ENCODE measurements at regions not wholly inside any gene's neighbourhood (a gene's known extent, or its start where the extent isn't known, plus 50 kb on each side); places are given as distances from the start of the nearest gene placed in this dataset.

- Histone ChIP-seq H3K9me3 (ENCODE audit: control insufficient read depth in 2 of 3, insufficient read depth in 1 of 3, low read length in 3 of 3) (no peaks in the 10 kb centered on the region), H3K4me1 (ENCODE audit: control insufficient read depth in 2 of 3, insufficient read depth in 2 of 3, low read depth in 1 of 3, low read length in 3 of 3) (no peaks in the 10 kb centered on the region), H3K9ac (ENCODE audit: low read length in 3 of 3) (no peak overlapping the region), H3K27ac (ENCODE audit: low read depth in 2 of 2, low read length in 2 of 2) (no peak overlapping the region), H3K36me3 (ENCODE audit: control insufficient read depth in 2 of 3, insufficient read depth in 3 of 3, low read length in 3 of 3) (no peaks in the 10 kb centered on the region), H3K27me3 (ENCODE audit: control insufficient read depth, insufficient read depth, low read length) (no peaks in the 10 kb centered on the region), H3K4me3 (ENCODE audit: low read length in 3 of 3) (no peak overlapping the region)
- no peak for FAIRE-seq
- TF ChIP-seq, protein P1, sequence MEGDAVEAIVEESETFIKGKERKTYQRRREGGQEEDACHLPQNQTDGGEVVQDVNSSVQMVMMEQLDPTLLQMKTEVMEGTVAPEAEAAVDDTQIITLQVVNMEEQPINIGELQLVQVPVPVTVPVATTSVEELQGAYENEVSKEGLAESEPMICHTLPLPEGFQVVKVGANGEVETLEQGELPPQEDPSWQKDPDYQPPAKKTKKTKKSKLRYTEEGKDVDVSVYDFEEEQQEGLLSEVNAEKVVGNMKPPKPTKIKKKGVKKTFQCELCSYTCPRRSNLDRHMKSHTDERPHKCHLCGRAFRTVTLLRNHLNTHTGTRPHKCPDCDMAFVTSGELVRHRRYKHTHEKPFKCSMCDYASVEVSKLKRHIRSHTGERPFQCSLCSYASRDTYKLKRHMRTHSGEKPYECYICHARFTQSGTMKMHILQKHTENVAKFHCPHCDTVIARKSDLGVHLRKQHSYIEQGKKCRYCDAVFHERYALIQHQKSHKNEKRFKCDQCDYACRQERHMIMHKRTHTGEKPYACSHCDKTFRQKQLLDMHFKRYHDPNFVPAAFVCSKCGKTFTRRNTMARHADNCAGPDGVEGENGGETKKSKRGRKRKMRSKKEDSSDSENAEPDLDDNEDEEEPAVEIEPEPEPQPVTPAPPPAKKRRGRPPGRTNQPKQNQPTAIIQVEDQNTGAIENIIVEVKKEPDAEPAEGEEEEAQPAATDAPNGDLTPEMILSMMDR (IDR thresholded peaks at IDR 0.05; ENCODE audit: borderline replicate concordance, extremely low read depth, insufficient read depth) = no peak
- DNase-seq = no peak
- intact Hi-C loops (cut with DNase I) = no loop called here
These were observed 390.9 kb upstream of the DAB2 start for GRCh38 chr5:39815711-39816110.

GRCh38 chr5:39811381-39811780, 386.6 kb upstream of the DAB2 start:
- H3K36me3 ChIP-seq (ENCODE audit: control insufficient read depth in 2 of 3, insufficient read depth in 3 of 3, low read length in 3 of 3) = no peaks in the 10 kb centered on the region
- H3K27me3 ChIP-seq (ENCODE audit: control insufficient read depth, insufficient read depth, low read length) = no peaks in the 10 kb centered on the region
- H3K27ac ChIP-seq (ENCODE audit: low read depth in 2 of 2, low read length in 2 of 2) = no peak overlapping the region
- H3K9ac ChIP-seq (ENCODE audit: low read length in 3 of 3) = no peak overlapping the region
- no peak overlapping the region for H3K4me3 ChIP-seq (ENCODE audit: low read length in 3 of 3)
- no peaks in the 10 kb centered on the region for H3K9me3 ChIP-seq (ENCODE audit: control insufficient read depth in 2 of 3, insufficient read depth in 1 of 3, low read length in 3 of 3)
- no peaks in the 10 kb centered on the region for H3K4me1 ChIP-seq (ENCODE audit: control insufficient read depth in 2 of 3, insufficient read depth in 2 of 3, low read depth in 1 of 3, low read length in 3 of 3)
- intact Hi-C loops (cut with DNase I) = no loop called here
- DNase-seq = no peak
- TF ChIP-seq, protein P1 (IDR thresholded peaks at IDR 0.05; ENCODE audit: borderline replicate concordance, extremely low read depth, insufficient read depth) = no peak
- FAIRE-seq = no peak

GRCh38 chr5:39808656-39809055, 383.9 kb upstream of the DAB2 start:
- TF ChIP-seq, protein P1 (IDR thresholded peaks at IDR 0.05; ENCODE audit: borderline replicate concordance, extremely low read depth, insufficient read depth) = no peak
- DNase-seq (no peak), FAIRE-seq (no peak)
- Histone ChIP-seq H3K9me3 (ENCODE audit: control insufficient read depth in 2 of 3, insufficient read depth in 1 of 3, low read length in 3 of 3) (no peaks in the 10 kb centered on the region), H3K9ac (ENCODE audit: low read length in 3 of 3) (no peak overlapping the region), H3K36me3 (ENCODE audit: control insufficient read depth in 2 of 3, insufficient read depth in 3 of 3, low read length in 3 of 3) (no peaks in the 10 kb centered on the region), H3K27ac (ENCODE audit: low read depth in 2 of 2, low read length in 2 of 2) (no peak overlapping the region), H3K4me3 (ENCODE audit: low read length in 3 of 3) (no peak overlapping the region), H3K27me3 (ENCODE audit: control insufficient read depth, insufficient read depth, low read length) (no peaks in the 10 kb centered on the region), H3K4me1 (ENCODE audit: control insufficient read depth in 2 of 3, insufficient read depth in 2 of 3, low read depth in 1 of 3, low read length in 3 of 3) (no peaks in the 10 kb centered on the region)
- intact Hi-C loops (cut with DNase I) = no loop called here

DNA sequence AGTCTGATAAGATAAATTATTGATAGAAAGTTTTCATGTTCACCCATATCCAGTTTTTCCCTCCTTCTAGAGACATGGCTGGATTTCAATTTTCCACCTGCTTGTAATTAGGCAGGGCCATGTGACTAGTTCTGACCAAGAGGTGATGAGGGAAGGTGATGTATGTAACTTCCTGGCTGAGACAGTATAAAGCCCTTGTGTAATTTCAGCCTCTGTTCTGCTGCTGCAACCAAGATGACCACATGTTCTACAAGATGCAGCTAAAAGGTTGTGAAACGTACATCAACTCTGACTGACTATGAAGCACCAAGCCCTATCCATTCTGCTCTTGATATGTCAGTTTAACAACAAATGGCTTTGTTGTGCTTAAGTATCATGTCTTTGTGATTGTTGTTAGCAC, 376.5 kb upstream of the DAB2 start:
- H3K9ac ChIP-seq (ENCODE audit: low read length in 3 of 3) = no peak overlapping the region
- TF ChIP-seq, protein P1 (IDR thresholded peaks at IDR 0.05; ENCODE audit: borderline replicate concordance, extremely low read depth, insufficient read depth) = no peak
- FAIRE-seq = no peak
- H3K4me1 ChIP-seq (ENCODE audit: control insufficient read depth in 2 of 3, insufficient read depth in 2 of 3, low read depth in 1 of 3, low read length in 3 of 3) = no peaks in the 10 kb centered on the region
- no peak overlapping the region for H3K27ac ChIP-seq (ENCODE audit: low read depth in 2 of 2, low read length in 2 of 2)
- H3K9me3 ChIP-seq (ENCODE audit: control insufficient read depth in 2 of 3, insufficient read depth in 1 of 3, low read length in 3 of 3) = no peaks in the 10 kb centered on the region
- no peak overlapping the region for H3K4me3 ChIP-seq (ENCODE audit: low read length in 3 of 3)
- H3K36me3 ChIP-seq (ENCODE audit: control insufficient read depth in 2 of 3, insufficient read depth in 3 of 3, low read length in 3 of 3) = no peaks in the 10 kb centered on the region
- DNase-seq = no peak
- H3K27me3 ChIP-seq (ENCODE audit: control insufficient read depth, insufficient read depth, low read length) = no peaks in the 10 kb centered on the region
- intact Hi-C loops (cut with DNase I) = no loop called here
